ENCODE measurements at regions not wholly inside any gene's neighbourhood (a gene's known extent, or its start where the extent isn't known, plus 50 kb on each side); places are given as distances from the start of the nearest gene placed in this dataset.
"Not testable (repeated sequence)": the region's sequence is repeated elsewhere in the genome, so short reads cannot be mapped to it uniquely, and the experiment has no call there.

GRCh38 chr5:123964884-123965283 is 452.9 kb downstream of the CSNK1G3 start:
- H3K27me3 Mint-ChIP-seq, result no peaks in the 10 kb centered on the region
- H3K9me3 Mint-ChIP-seq, result peaks cover 5% of the 10 kb centered on the region
- DNase-seq (ENCODE audit: low spot score in 2 of 2), result no peak
- H3K4me3 Mint-ChIP-seq, result no peak overlapping the region
- peaks cover 2% of the 10 kb centered on the region for H3K36me3 Mint-ChIP-seq
- H3K4me1 Mint-ChIP-seq, result no peaks in the 10 kb centered on the region
- no peak overlapping the region for H3K27ac Mint-ChIP-seq
- ATAC-seq (ENCODE audit: low read depth), result no peak

GRCh38 chr5:123960526-123960925 is 448.5 kb downstream of the CSNK1G3 start:
- no peak for DNase-seq (ENCODE audit: low spot score in 2 of 2)
- H3K36me3 Mint-ChIP-seq, result no peaks in the 10 kb centered on the region
- no peak for ATAC-seq (ENCODE audit: low read depth)
- no peak overlapping the region for H3K27ac Mint-ChIP-seq
- peaks cover 3% of the 10 kb centered on the region for H3K9me3 Mint-ChIP-seq
- H3K4me3 Mint-ChIP-seq, result no peak overlapping the region
- H3K27me3 Mint-ChIP-seq, result no peaks in the 10 kb centered on the region
- no peaks in the 10 kb centered on the region for H3K4me1 Mint-ChIP-seq

GRCh38 chr5:123951582-123951977 is 439.6 kb downstream of the CSNK1G3 start:
- H3K36me3 Mint-ChIP-seq, result no peaks in the 10 kb centered on the region
- H3K9me3 Mint-ChIP-seq, result no peaks in the 10 kb centered on the region

GRCh38 chr5:123950701-123951581 is 439.0 kb downstream of the CSNK1G3 start:
- Mint-ChIP-seq H3K4me1 (no peaks in the 10 kb centered on the region), H3K4me3 (no peak overlapping the region), H3K27me3 (no peaks in the 10 kb centered on the region), H3K36me3 (no peaks in the 10 kb centered on the region), H3K27ac (no peak overlapping the region), H3K9me3 (no peaks in the 10 kb centered on the region)
- ATAC-seq (ENCODE audit: low read depth) (no peak), DNase-seq (ENCODE audit: low spot score in 2 of 2) (no peak)

More at GRCh38 chr5:123951582-123951977, 439.6 kb downstream of the CSNK1G3 start:
- no peaks in the 10 kb centered on the region for H3K27me3 Mint-ChIP-seq
- DNase-seq (ENCODE audit: low spot score in 2 of 2) (no peak), ATAC-seq (ENCODE audit: low read depth) (no peak)
- H3K4me3 Mint-ChIP-seq, result no peak overlapping the region
- no peak overlapping the region for H3K27ac Mint-ChIP-seq
- no peaks in the 10 kb centered on the region for H3K4me1 Mint-ChIP-seq

- Mint-ChIP-seq H3K4me1 (no peaks in the 10 kb centered on the region), H3K27ac (peak overlapping the region; percentile 18), H3K27me3 (no peaks in the 10 kb centered on the region), H3K9me3 (no peaks in the 10 kb centered on the region), H3K4me3 (no peak overlapping the region), H3K36me3 (no peaks in the 10 kb centered on the region)
- DNase-seq (ENCODE audit: low spot score in 2 of 2) (no peak), ATAC-seq (ENCODE audit: low read depth) (no peak)
Measured at GRCh38 chr5:123949807-123950340, 437.9 kb downstream of the CSNK1G3 start.

- Mint-ChIP-seq H3K27me3 (no peaks in the 10 kb centered on the region), H3K36me3 (no peaks in the 10 kb centered on the region), H3K27ac (no peak overlapping the region), H3K4me1 (no peaks in the 10 kb centered on the region), H3K9me3 (no peaks in the 10 kb centered on the region), H3K4me3 (no peak overlapping the region)
- DNase-seq (ENCODE audit: low spot score in 2 of 2), result no peak
- no peak for ATAC-seq (ENCODE audit: low read depth)
Measured at GRCh38 chr5:123949043-123949804, 437.2 kb downstream of the CSNK1G3 start.

- no peak overlapping the region for H3K27ac Mint-ChIP-seq
- peaks cover under 1% of the 10 kb centered on the region for H3K36me3 Mint-ChIP-seq
- ATAC-seq (ENCODE audit: low read depth), result no peak
- H3K4me3 Mint-ChIP-seq, result no peak overlapping the region
- no peaks in the 10 kb centered on the region for H3K4me1 Mint-ChIP-seq
- DNase-seq (ENCODE audit: low spot score in 2 of 2), result no peak
- H3K27me3 Mint-ChIP-seq, result no peaks in the 10 kb centered on the region
- peaks cover 2% of the 10 kb centered on the region for H3K9me3 Mint-ChIP-seq
Measured at GRCh38 chr5:123947797-123948196, 435.8 kb downstream of the CSNK1G3 start.

GRCh38 chr5:123945548-123945947 is 433.6 kb downstream of the CSNK1G3 start:
- no peak for ATAC-seq (ENCODE audit: low read depth)
- no peak overlapping the region for H3K4me3 Mint-ChIP-seq
- H3K4me1 Mint-ChIP-seq, result no peaks in the 10 kb centered on the region
- H3K27me3 Mint-ChIP-seq, result no peaks in the 10 kb centered on the region
- peaks cover 5% of the 10 kb centered on the region for H3K9me3 Mint-ChIP-seq
- H3K27ac Mint-ChIP-seq, result no peak overlapping the region
- DNase-seq (ENCODE audit: low spot score in 2 of 2), result no peak
- H3K36me3 Mint-ChIP-seq, result peaks cover 4% of the 10 kb centered on the region

GRCh38 chr5:123943151-123943550 is 431.2 kb downstream of the CSNK1G3 start:
- no peak for DNase-seq (ENCODE audit: low spot score in 2 of 2)
- no peaks in the 10 kb centered on the region for H3K4me1 Mint-ChIP-seq

GRCh38 chr5:123940416-123940815 is 428.4 kb downstream of the CSNK1G3 start:
- Mint-ChIP-seq H3K27me3 (no peaks in the 10 kb centered on the region), H3K9me3 (peaks cover 9% of the 10 kb centered on the region), H3K36me3 (peaks cover 4% of the 10 kb centered on the region), H3K27ac (no peak overlapping the region), H3K4me3 (no peak overlapping the region), H3K4me1 (peaks cover 6% of the 10 kb centered on the region)
- ATAC-seq (ENCODE audit: low read depth) (no peak), DNase-seq (ENCODE audit: low spot score in 2 of 2) (no peak)

More at GRCh38 chr5:123943151-123943550, 431.2 kb downstream of the CSNK1G3 start:
- ATAC-seq (ENCODE audit: low read depth), result no peak
- no peak overlapping the region for H3K27ac Mint-ChIP-seq
- no peaks in the 10 kb centered on the region for H3K27me3 Mint-ChIP-seq
- peaks cover 4% of the 10 kb centered on the region for H3K36me3 Mint-ChIP-seq
- no peak overlapping the region for H3K4me3 Mint-ChIP-seq
- peaks cover 5% of the 10 kb centered on the region for H3K9me3 Mint-ChIP-seq

- Mint-ChIP-seq H3K36me3 (peaks cover 2% of the 10 kb centered on the region), H3K27ac (peak overlapping the region; percentile 42), H3K4me1 (peaks cover 6% of the 10 kb centered on the region), H3K27me3 (no peaks in the 10 kb centered on the region), H3K4me3 (no peak overlapping the region), H3K9me3 (peaks cover 6% of the 10 kb centered on the region)
- ATAC-seq (ENCODE audit: low read depth), result peak; percentile 22
- DNase-seq (ENCODE audit: low spot score in 2 of 2), result peak; percentile 25 to 54
Measured at GRCh38 chr5:123937230-123937629, 425.3 kb downstream of the CSNK1G3 start.

- Mint-ChIP-seq H3K4me3 (no peak overlapping the region), H3K4me1 (peaks cover 6% of the 10 kb centered on the region), H3K36me3 (peaks cover 2% of the 10 kb centered on the region), H3K27me3 (no peaks in the 10 kb centered on the region), H3K9me3 (peaks cover 6% of the 10 kb centered on the region), H3K27ac (no peak overlapping the region)
- DNase-seq (ENCODE audit: low spot score in 2 of 2) (no peak), ATAC-seq (ENCODE audit: low read depth) (no peak)
Measured at GRCh38 chr5:123936548-123936947, 424.6 kb downstream of the CSNK1G3 start.

GRCh38 chr5:123933812-123934211 is 421.8 kb downstream of the CSNK1G3 start:
- not testable (repeated sequence) for H3K27ac Mint-ChIP-seq; H3K36me3 Mint-ChIP-seq; H3K27me3 Mint-ChIP-seq; ATAC-seq (ENCODE audit: low read depth); H3K4me1 Mint-ChIP-seq; H3K9me3 Mint-ChIP-seq; H3K4me3 Mint-ChIP-seq; DNase-seq (ENCODE audit: low spot score in 2 of 2)

- no peaks in the 10 kb centered on the region for H3K36me3 Mint-ChIP-seq
- no peak for ATAC-seq (ENCODE audit: low read depth)
- H3K27ac Mint-ChIP-seq, result no peak overlapping the region
- no peaks in the 10 kb centered on the region for H3K27me3 Mint-ChIP-seq
- no peak overlapping the region for H3K4me3 Mint-ChIP-seq
- no peaks in the 10 kb centered on the region for H3K9me3 Mint-ChIP-seq
- no peak for DNase-seq (ENCODE audit: low spot score in 2 of 2)
- no peaks in the 10 kb centered on the region for H3K4me1 Mint-ChIP-seq
Measured at GRCh38 chr5:123929055-123929474, 417.1 kb downstream of the CSNK1G3 start.
